ENCODE measurements at regions not wholly inside any gene's neighbourhood (a gene's known extent, or its start where the extent isn't known, plus 50 kb on each side); places are given as distances from the start of the nearest gene placed in this dataset.

- no peak for DNase-seq (ENCODE audit: low read depth)
Measured at GRCh38 chr1:207971331-207972219, 60.6 kb upstream of the CD34 start.

GRCh38 chr1:207970329-207971233 is 59.7 kb upstream of the CD34 start:
- DNase-seq (ENCODE audit: low read depth), result no peak

- DNase-seq (ENCODE audit: low read depth), result no peak
Measured at GRCh38 chr1:207969528-207969927, 58.6 kb upstream of the CD34 start.

- DNase-seq (ENCODE audit: low read depth), result no peak
Measured at GRCh38 chr1:207968521-207969009, 57.6 kb upstream of the CD34 start.

GRCh38 chr1:207967703-207968102 is 56.8 kb upstream of the CD34 start:
- no peak for DNase-seq (ENCODE audit: low read depth)

- no peak for DNase-seq (ENCODE audit: low read depth)
Measured at GRCh38 chr1:207966521-207966920, 55.6 kb upstream of the CD34 start.

- no peak for DNase-seq (ENCODE audit: low read depth)
Measured at GRCh38 chr1:207965392-207966387, 54.8 kb upstream of the CD34 start.

- peak; percentile 61 for DNase-seq (ENCODE audit: low read depth)
Measured at GRCh38 chr1:207964195-207964966, 53.5 kb upstream of the CD34 start.

GRCh38 chr1:207963427-207964194 is 52.7 kb upstream of the CD34 start:
- peak; percentile 79 for DNase-seq (ENCODE audit: low read depth)

GRCh38 chr1:207962716-207963426 is 51.9 kb upstream of the CD34 start:
- DNase-seq (ENCODE audit: low read depth), result no peak
